KBM-7 (cell line): ENCODE measurements at regions not wholly inside any gene's neighbourhood (a gene's known extent, or its start where the extent isn't known, plus 50 kb on each side); places are given as distances from the start of the nearest gene placed in this dataset.

Experiments
- DNase-seq: peaks from one replicate; pipeline ENCODE4 v3.0.0-alpha.2; 2015
- in situ Hi-C: fragments of 300-500 bp; cut with MboI; formaldehyde crosslinking; loops from 2 replicates; pipeline ENCODE4 v1.14.3; 2020; ENCODE audit warnings: low sequenced_read_pairs, low pct_unique_long_range_greater_than_20kb, mixed read lengths

DNA sequence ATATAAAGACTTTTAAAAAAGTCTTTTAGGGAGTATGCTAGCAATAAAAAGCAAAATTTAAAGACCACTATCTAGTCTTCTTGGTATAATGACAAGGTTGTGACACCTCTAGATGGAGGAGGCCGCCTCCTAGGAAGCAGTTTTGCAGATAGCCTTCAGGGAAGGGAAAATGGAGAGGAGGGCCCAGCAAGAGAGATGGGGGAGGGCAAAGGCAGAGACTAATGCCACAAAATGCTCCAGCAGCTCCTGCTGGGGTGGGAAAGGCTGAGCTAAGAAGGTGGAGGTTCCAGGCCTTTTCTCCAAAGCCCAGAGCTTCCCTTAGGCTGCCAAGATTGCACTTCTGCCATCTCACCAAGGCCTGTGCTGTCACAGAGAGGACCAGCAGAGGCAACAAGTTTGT is 153.9 kb upstream of the THSD7B start:
- no peak for DNase-seq
- in situ Hi-C loops: no loop called here

DNA sequence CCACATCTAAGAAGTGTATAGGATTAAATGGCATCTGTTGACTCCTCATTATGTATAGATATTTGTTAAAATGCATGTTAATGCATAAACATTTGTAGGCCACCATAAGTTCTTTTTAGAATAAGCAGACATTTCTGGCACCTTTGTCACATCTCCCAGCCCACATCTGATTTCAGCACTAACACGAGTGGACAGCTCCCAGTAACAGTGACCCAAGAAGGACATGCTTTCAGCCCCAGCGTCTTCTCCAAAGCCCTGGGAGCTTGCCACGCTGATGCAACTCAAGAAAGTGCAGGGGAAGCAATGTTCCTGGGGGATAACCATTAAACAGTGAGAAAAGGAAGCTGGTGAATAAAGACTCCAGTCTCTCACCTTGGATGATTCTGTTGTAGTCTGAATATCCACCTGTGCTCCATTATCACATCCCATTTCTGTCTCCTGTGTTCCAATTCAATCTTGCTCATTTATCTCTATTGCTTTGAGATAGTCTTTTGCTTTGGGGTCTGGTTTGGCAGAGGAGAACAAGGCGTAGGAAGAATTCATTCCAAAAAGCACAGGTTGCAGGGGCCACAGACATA is 182.6 kb upstream of the THSD7B start:
- DNase-seq: peak; percentile 23

DNA sequence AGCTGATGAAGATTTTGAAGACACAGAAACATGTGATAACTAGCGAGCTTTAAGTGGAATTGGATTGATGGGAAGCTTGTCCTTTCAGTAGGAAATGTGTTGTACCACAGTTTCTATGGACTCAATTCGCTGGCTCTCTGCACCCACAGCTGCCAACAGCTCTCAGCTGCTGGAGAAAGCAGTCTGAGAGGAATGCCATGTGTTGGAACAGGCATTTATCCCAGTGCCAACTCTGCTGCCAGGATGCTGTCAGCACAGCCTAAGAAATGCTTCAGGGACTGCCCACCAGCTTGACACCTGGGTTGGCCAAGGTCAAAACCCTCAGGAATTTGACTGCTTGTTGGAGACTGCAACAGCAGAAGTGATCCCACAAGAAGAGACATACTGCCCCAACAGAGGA is 193.0 kb upstream of the THSD7B start:
- in situ Hi-C loops: no loop called here

More for the DNA sequence above, 182.6 kb upstream of the THSD7B start:
- in situ Hi-C loops: no loop called here

GRCh38 chr2:136557203-136557602 is 208.1 kb upstream of the THSD7B start:
- in situ Hi-C loops: no loop called here
- DNase-seq: no peak

More for the DNA sequence above, 193.0 kb upstream of the THSD7B start:
- DNase-seq: no peak

GRCh38 chr2:136550181-136550580 is 215.2 kb upstream of the THSD7B start:
- DNase-seq: no peak
- in situ Hi-C loops: no loop called here

DNA sequence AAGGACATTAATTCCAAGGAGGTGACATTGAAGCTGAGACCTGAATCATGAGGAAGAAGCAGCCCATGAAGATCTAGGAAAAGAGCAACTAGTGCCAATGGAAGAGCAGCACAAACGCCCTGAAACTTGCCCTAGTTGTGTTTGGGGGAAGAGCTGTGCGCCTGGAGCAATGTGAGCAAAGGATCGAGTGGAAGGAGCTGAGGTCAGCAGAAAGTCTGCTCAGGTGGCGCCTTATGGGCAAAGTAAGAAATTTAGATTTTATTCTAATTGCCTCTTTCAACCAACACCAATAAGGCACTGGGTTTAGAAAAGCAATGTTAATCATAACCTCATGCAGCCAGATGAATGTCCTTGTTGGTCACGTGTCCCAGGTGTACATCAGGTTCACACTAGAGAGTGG is 226.0 kb upstream of the THSD7B start:
- in situ Hi-C loops: no loop called here
- DNase-seq: no peak

DNA sequence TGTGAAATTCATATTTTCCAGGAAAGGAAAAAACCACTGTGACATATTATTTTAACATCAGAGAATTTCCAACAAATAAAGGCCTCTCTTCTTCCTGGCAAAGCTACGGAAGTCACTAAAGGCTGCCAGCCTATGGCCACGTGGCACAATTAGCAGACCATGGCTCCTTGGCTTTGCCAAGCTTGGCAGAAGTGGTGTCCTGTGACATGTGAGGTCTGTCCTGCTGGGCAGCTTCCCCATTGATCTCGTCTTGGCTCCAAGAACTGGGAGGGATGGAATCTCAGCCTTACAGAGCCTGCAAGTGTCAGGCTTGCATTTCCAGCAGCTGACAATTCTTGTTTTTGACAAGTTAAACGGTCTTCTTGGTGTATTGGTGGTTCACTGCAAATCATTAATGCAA is 226.9 kb upstream of the THSD7B start:
- no peak for DNase-seq
- in situ Hi-C loops: no loop called here

- no peak for DNase-seq
- in situ Hi-C loops: no loop called here
Measured at GRCh38 chr2:136534811-136535210, 230.5 kb upstream of the THSD7B start.

- in situ Hi-C loops: no loop called here
- no peak for DNase-seq
Measured at GRCh38 chr2:136532171-136532570, 233.2 kb upstream of the THSD7B start.

DNA sequence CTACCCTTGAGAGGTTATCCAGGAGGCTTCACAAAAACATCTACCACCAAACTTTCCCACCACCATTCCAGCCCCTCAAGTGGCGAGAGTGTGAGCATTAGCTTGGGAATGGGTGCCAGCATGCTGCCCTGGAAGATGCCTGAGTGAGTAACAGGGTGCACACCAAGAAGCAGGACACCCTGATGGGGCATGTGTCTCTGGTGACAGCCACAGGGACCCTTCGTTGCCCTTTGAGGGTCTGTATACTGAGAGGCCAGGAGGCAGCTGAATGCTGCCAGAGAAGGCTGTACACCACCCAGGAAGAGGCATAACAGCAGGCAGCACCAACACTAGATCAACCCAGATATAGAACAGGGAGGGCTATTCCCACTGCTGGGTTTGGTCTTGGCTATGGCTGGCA is 233.6 kb upstream of the THSD7B start:
- in situ Hi-C loops: no loop called here
- DNase-seq: no peak

GRCh38 chr2:136530146-136530545 is 235.2 kb upstream of the THSD7B start:
- in situ Hi-C loops: no loop called here
- DNase-seq: no peak

DNA sequence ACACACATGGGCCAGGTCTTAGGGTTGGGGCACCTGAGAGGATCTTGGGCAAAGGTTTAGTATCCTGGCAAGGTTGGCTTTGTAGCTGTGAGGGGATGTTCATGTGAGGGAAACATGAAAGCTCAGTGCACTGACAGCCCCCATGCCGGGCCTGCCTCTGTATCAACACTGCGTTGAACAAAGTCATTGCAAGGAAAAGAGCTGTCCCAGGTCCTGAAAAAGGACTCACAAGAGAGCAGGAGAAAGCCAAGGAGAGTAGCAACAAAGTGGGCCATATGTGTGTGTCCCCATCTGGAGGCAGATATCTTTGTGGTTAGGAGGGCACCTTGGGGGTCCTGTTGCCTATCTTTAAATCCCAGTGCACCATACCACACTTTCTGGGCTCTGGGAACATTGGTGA is 237.8 kb upstream of the THSD7B start:
- in situ Hi-C loops: no loop called here
- peak; percentile 9 for DNase-seq

- DNase-seq: no peak
- in situ Hi-C loops: no loop called here
Measured at GRCh38 chr2:136522724-136523123, 242.6 kb upstream of the THSD7B start.

GRCh38 chr2:136517716-136518115 is 247.6 kb upstream of the THSD7B start:
- in situ Hi-C loops: no loop called here
- no peak for DNase-seq

DNA sequence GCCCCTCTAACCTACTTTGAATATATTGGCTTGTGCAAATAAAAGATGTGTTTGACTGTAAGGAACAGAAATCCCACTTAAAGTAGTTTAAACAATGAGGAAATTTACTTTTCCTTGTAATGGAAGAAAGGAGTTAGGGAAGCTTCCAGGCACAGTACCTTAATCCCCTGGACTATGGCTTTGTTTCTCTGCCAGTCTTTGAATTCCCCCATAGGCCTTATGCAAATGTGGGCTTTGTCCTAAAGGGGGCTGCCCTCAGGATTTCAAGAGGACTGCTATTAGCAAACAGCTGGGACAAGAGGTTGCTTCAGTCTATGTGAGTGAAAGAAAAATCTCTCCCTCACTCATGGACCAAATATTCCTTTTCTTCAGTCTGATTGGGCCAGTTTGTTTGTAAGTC is 255.1 kb upstream of the THSD7B start:
- no peak for DNase-seq
- in situ Hi-C loops: no loop called here

- DNase-seq: no peak
- in situ Hi-C loops: no loop called here
Measured at GRCh38 chr2:136505462-136505861, 259.9 kb upstream of the THSD7B start.

GRCh38 chr2:136502660-136503059 is 262.7 kb upstream of the THSD7B start:
- in situ Hi-C loops: no loop called here
- DNase-seq: no peak

DNA sequence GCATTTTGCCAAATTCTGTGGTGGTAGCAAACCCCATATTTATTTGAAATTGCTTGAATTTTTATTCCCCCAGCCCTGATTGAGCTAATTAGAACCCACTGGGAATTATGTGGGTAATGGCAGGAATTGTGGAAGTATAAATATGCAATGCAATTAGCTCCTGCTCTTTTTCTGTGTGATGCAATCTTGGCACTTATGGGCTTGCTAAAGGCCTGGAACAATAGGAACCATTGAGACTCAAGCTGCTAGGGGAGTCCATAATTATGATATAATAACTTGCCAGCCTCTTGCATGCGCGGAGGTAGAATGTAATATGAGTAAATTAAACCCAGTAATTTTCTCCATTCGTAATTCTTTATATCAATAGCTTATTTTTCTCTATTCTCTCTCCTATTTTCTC is 267.6 kb upstream of the THSD7B start:
- DNase-seq: no peak
- in situ Hi-C loops: no loop called here

DNA sequence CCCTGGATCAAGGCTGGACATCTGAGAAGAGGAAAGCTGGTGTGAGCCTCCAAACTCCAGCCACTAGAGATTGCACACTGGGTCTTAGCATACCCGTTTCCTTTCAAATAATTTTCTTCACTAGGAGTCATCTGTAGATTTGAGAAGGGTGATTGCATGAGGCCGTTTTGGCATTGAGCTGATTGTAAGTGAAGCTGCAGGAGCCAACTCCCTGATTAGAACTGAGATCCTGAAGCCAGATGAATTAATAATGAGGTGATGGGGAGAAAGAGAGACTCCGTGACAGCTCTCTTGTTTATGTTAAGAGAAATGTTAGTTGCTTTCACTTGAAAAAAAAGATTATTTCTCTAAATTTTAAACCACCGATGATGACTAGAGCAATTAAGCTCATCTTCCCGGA is 268.4 kb upstream of the THSD7B start:
- in situ Hi-C loops: no loop called here
- no peak for DNase-seq

DNA sequence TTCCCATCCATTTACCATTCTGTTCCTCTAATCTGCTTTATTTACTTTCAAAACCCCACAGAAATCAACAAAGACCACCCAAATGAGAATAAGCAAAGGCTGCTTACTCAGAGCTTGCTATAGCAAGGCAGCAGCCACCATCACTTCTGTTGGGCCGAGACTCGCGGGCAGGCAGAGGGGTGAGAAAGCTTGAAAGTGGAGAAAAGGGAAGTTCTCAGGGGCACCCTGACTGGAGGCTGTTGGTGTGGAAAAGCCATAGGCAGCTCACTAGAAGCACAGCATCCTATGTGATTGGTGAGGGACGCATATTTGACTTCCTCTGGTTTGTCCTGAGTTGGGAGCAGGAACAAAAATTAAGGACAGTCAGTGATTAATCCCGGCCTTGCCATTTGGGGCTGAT is 269.7 kb upstream of the THSD7B start:
- in situ Hi-C loops: no loop called here
- DNase-seq: peak; percentile 9

DNA sequence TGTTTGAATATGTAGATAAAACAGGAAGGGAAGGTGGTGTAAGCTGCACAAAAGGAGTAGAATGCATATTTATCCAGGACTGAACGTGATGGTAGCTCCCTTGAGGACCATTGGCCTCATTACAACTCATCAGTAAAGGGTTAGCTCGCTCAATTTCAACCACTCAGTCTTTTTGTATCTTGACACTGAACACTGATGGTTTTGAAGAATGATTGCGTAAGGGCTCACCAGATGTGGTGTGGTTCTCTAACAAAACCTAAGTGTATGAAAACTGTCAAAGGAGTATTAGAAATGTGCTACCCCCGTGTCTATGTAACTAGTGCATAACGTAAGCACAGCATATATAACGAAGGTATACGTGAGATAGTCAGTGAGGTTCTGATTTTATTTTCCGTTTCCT is 272.4 kb upstream of the THSD7B start:
- in situ Hi-C loops: no loop called here
- DNase-seq: no peak

- in situ Hi-C loops: no loop called here
- no peak for DNase-seq
Measured at GRCh38 chr2:136490100-136490499, 275.2 kb upstream of the THSD7B start.
